Tibial nerve (tissue), 3 donors: ENCODE measurements at regions not wholly inside any gene's neighbourhood (a gene's known extent, or its start where the extent isn't known, plus 50 kb on each side); places are given as distances from the start of the nearest gene placed in this dataset.

Experiments
- POLR2A ChIP-seq, 2 donors: fragments of 450-650 bp; IDR thresholded peaks; one replicate each; pipeline ENCODE4 v1.6.1; 2017; ENCODE audit warnings: antibody characterized with exemption in 2 of 2, mild to moderate bottlenecking in 2 of 2, moderate library complexity in 2 of 2
- TF ChIP-seq, protein P1 (sequence below), 5 experiments: fragments of 200-600 bp in 3 of 5; fragments of 450-650 bp in 2 of 5; sonication (generic) in 3 of 5; IDR thresholded peaks; one replicate each; pipeline ENCODE4 v1.5.1; 2016 to 2019; ENCODE audit warnings: antibody characterized with exemption in 5 of 5, mild to moderate bottlenecking in 3 of 5, moderate library complexity in 2 of 5

DNA sequence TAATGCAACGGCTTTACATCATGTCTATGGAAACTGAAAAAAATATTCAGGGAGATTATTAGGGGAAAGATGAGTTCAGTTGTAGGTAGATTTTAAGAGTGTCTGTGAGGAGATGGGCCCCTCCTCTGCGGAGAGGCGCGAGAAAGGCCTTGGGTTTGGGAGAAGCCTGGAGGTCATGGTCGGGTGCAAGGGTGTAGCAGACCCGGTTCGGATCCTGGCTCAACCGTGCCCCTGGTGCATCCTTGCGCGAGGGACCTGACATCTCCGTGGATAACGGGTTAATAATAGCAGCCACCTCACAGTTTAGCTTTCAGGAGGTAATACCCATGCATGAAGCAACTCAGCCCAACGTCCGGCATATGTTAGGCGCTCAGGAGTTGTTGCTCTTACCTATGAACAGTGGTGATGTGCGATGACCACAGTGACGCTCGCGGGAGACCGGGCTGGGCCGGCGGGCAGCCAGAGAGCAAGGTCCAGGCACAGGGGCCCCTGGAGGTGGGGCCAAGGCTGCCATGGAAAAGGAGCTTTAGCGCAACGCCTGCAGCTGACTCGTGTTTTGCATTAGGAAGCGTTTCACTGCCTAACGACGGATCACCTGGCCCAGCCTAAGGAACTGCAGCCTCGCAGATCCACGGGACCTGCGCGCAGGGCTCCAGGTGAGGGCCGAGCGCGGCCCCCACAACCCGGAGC, 146.4 kb upstream of the ARID1B start:
- TF ChIP-seq, protein P1, sequence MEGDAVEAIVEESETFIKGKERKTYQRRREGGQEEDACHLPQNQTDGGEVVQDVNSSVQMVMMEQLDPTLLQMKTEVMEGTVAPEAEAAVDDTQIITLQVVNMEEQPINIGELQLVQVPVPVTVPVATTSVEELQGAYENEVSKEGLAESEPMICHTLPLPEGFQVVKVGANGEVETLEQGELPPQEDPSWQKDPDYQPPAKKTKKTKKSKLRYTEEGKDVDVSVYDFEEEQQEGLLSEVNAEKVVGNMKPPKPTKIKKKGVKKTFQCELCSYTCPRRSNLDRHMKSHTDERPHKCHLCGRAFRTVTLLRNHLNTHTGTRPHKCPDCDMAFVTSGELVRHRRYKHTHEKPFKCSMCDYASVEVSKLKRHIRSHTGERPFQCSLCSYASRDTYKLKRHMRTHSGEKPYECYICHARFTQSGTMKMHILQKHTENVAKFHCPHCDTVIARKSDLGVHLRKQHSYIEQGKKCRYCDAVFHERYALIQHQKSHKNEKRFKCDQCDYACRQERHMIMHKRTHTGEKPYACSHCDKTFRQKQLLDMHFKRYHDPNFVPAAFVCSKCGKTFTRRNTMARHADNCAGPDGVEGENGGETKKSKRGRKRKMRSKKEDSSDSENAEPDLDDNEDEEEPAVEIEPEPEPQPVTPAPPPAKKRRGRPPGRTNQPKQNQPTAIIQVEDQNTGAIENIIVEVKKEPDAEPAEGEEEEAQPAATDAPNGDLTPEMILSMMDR (IDR thresholded peaks at IDR 0.05) = no peak
- TF ChIP-seq POLR2A (IDR thresholded peaks at IDR 0.05) = no peak
